ENCODE measurements at regions not wholly inside any gene's neighbourhood (a gene's known extent, or its start where the extent isn't known, plus 50 kb on each side); places are given as distances from the start of the nearest gene placed in this dataset.

DNA sequence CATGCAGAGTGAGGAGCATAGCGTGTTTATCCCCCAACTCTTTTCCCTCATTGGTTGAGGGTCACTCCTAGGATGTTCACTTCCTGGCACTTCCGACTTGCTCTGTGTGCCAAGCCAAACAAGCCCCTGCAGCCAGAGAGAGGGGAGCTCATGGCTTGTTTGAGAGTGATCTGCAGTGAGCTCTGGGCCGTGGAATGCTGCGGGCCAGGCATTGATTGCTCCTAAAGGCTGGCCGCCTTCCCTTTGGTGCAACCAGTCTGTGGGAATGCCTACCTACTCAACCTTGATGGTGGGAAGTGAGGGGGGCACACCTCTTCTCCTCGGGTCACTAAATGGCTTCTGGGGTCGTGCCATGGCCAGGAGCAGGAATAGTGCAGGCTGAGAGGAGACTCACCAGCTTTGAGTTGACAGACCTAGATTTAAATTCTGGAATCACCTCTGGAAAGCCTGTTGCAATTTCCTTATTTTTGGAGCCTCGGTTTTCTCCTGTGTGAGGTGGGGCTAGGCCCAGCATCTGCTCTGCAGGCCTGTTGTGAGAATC lies 152.0 kb upstream of the STX18 start:
- DNase-seq (ENCODE audit: low read depth in 3 of 3) = no peak

DNA sequence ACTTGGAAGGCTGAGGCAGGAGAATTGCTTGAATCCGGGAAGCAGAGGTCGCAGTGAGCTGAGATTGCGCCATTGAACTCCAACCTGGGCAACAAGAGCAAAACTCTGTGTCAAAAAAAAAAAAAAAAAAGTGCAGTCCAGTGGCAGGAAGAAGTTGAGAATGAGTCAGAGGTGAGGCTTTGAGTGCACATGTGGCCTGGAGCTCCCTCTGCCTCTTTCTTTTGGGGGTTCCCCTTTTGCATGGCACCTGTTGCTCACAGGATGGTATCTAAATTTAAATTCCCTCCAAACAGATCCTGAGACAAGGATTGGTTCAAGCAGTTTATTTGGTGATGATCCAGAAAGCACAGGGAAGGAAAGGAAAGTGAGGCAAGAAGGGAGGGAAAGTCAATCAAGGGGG lies 151.4 kb upstream of the STX18 start:
- DNase-seq (ENCODE audit: low read depth in 3 of 3) = no peak

DNA sequence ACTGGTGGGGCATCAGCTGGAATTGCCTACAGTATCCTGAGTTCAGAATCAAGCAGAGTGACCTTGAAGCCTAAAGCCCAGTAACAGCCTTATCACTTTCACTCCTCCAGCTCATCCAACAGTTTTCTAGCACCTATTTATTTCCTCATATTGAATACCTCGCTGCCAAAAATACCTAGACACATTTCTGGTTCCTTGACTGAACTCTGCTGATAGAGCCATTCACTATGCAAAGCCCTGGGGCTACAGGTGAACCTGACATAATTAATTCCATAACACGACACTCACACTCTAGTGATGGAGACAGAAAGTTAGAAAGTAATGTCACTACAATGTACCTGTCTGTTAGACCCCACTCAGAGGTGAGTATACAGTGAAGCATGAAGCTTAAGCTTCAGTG lies 149.0 kb upstream of the STX18 start:
- no peak for DNase-seq (ENCODE audit: low read depth in 3 of 3)

DNA sequence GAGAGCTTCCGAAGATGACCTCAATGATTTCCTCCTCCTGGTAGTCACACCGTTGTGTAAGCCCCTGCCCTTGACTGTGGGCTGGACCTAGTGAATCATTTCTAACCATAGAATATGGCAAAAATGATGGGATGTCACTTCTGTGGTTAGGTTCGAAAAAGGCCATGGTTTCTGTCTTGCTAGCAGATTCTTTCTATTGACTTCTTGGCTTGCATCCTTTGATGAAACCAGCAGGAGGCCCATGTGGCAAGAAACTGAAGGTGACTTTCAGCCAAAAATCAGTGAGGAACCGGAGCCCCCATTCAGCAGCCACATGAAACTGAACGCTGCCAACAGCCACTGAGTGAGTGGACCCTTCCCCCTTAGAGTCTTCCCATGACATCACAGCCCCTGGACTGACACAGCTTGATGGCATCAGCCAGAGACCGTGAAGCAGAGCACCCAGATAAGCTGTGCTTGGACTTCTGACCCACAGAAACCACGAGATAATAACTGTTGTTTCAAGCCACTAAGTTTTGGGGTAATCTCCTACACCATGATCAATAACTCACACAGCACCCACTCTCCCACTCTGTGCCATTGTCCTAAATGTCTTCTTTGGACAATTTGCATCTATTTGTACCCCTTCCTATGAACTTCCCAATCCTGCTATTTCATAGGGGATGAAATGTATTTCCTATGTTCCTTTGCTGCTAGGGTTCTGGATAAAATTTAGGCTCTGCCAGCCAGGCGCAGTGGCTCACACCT lies 148.0 kb upstream of the STX18 start:
- DNase-seq (ENCODE audit: low read depth in 3 of 3) = no peak

DNA sequence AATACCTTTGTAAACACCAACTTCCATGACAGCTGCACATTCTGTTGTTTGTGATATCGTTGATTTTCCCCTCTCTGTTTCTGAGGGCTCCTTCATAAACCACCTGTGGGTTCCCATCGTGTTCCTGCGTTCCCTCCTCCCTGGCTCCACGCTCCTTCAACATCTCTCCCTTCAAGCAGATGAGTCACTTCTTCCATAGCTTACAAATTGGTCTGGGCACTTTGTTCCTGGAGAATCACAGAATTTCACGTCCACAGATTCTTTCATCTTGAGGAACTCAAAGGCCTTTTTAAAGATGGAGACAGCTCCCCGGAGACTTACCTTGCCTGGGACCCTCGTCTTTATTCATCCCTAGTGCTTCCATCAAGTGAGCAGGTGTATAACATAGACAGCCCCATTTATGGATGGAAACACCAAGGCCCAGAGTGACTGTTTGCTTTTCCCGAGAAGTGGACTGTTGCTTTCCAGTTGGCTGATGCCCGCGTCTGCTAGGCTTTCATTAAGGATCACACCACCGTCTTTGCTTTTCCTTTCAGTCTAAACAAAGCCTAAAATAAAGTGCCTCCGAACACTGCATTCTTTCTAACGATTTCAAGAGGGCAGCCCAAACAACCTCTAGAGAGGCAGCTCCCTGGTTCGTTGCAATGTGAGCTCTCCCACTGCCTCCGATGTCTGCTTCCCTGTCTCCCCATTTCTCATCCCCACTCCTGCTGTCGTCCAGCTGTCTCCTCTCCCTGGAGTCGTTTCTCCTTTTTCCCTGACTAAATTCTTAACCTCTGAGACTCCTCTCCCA lies 146.3 kb upstream of the STX18 start:
- no peak for DNase-seq (ENCODE audit: low read depth in 3 of 3)

DNA sequence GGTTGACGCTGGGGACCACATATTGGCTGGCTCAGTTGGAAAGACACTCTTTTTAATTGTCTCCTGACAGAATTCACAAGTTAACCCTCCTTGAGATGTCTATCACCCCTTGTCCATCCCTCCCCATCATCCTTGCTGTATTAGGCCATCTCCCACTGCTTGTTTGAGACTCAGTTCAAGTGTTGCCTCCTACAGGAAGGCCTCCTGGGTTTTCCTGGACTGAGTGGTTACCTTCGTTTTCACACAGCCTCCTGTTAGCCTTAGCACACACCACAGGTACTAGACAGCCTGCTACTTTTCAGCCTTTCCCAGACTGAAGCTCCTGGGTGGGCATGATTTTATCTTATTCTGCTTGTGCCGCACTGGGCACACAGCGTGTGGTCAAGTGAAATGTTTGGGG lies 145.3 kb upstream of the STX18 start:
- DNase-seq (ENCODE audit: low read depth in 3 of 3) = no peak

DNA sequence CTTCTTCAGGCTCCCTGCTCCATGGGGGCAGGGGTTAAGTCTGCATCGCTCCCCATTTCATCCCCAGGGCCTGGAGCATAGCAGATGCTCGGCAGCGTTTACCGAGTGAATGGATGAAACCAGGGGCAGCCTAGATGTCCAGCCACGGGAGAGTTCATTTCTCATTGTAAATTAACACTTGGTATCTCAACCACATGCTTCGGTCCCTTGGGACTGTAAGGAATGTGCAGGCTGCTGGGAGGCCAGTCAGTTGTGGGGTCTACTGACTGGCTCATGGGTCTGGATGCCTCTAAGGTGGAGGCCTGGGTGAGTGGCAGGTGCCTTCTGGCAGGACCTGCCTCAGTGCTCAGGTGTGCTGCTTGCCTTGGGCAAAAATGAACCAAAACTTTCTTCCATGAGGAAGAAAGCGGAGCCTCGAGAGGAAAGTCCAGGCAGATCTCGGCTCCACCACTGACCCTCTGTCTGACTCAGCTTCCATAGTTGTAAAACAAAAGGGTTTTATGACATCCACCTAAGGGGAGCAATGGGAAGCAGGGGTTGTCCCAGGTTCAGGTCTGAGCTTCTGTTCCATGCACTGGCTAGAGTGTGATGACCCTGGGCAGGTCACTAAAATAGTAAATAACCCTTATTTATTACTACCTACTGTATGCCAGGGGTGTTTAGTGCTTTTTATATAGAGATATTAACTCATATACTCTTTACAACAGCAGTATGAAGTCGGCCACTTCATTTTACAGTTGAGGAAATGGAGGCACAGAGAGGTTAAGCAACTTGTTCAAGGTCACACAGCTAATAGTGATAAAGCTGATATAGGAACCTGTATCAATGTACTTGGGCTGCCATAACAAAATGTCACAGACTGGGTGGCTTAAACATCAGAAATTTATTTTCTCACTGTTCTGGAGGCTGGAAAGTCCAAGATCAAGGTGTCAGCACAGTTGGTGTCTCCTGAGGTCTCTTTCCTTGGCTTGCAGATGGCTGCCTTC lies 144.3 kb upstream of the STX18 start:
- no peak for DNase-seq (ENCODE audit: low read depth in 3 of 3)

DNA sequence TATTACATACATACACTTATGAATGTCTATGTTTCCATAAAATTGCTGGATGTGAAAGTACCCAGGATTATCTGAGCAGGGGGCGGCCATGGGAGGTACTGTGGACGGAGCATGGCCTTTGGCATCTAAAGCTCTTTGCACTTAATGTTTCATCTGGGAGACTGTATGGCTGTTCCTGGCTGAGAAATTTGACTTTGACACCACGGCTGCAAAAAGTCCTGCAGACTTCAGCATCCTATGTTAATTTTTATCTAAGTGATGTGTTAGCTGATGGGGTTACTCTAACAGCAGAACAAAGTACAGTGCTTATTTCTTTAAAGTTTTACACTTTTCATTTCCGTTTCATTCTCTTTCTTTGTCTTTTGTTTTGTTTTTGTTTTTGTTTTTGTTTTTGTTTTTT lies 139.8 kb upstream of the STX18 start:
- no peak for DNase-seq (ENCODE audit: low read depth in 3 of 3)

DNA sequence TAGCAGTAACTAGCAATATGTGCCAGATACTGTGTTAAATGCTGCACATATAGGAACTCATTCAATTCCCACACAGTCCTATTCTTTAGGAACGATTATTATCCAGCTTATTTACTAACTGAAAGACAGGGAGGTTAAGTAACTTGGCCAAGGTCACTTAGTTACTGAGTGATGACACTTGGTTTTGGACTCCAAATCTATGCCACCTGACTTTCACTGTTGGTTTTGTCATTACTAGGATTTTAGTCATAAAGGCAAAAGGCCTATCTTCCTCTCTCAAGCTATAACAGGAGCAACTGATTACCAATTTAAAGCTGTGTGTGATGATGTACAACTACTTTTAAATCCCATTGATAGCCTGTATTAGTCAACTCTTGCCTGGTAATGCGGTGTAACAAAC lies 138.9 kb upstream of the STX18 start:
- no peak for DNase-seq (ENCODE audit: low read depth in 3 of 3)

DNA sequence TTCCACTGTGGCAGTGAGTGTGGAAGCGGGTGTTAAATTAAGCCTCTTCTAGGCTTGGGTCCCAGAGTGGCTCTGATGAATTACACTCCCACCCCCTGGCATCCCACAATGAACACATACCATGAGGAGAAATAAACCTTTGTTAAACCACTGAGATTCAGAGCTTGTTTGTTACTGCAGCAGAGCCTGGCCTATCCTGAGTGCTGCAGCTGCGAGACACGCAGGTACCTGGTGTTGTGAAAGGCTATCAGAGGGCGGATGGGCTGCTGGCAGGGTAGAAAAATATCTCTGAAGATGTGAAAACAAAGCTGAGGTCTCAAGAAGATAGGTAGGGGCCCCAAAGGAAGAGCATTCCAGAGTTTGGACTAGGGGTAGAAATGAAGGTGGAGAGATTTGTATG lies 138.4 kb upstream of the STX18 start:
- no peak for DNase-seq (ENCODE audit: low read depth in 3 of 3)

DNA sequence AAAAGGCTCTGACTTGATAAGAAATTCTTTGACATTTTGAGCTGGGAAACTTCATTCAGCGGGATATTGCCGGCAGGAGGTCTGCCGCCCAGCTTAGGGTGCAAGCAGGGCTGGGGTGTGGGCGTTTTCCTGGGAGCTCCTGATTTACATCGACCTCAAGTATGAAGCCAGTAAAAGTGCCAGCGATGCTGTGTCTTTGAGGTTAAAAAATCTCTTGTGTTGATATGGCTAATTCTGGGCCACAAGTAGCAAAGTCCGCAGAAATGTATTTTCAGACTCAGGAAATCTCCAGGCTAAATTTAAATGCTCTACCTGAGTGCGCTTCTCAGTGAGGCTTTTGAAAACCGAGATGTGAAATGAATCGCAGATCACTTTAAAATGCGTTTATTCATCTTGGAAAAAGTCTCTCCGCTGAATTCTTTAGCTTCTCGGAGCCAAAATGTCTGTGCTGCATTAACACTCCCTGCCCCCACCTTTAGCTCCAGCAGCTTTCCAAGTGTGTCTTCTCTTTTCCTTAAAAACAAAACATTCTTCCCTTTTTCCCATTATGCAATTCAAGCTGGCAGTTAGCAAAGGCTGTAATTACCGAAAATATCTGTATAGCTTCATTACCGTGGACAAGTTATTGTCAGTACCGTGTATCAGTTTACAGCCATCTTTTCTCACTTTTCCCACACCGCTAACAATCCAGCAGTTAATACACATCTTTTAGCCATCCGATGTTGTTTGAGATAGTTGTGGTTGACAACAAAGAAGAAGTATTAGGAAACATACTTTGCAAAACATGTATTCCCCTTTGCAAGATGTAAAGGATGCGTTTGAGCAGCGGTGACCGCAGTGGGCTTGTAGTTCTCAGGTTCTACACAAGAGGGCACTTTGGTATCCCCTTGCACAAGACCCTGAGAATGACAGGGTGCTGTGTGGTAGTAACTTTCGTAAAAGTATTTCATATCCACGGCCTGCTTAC lies 136.0 kb upstream of the STX18 start:
- DNase-seq (ENCODE audit: low read depth in 3 of 3) = no peak

DNA sequence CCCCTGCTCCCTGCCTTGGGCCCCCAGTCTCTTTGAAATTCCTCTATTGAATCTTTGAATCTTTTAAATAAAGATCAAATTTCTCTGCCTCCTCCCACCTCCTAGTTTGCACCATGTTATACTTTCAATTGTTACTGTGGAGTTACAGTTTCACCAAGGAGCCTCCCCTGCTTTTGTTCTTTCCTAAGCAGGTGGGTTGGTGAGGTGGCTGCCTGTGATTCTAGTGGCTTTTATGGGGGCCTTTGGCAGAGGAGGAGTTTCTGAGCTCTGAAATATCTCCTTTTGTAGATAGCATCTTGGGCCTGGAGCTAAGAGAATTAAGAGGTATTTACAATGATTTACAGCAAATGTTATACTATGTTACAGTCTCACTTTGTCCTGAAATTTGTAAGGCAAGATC lies 133.8 kb upstream of the STX18 start:
- DNase-seq (ENCODE audit: low read depth in 3 of 3) = no peak

DNA sequence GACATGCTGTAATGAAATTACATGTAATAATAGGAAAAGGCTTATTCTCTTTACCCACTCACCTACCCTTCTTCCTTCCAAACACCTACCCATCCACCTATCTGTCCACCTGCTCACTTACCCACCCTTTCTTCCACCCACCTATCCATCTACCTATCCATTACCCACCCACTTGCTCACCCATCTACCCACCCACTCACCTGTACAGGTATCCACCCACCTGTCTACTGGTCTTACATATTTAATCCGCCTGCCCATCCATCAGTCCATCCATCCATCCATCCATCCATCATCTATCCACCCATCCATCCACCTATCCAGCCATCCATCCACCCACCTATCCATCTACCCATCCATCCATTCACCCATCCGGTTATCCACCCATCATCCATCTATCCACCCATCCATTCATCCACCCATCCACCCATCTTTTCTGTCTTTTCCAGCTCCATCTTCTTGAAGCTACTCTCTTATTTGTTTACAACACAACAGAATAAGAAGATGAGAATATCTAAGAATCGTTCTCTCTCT lies 133.3 kb upstream of the STX18 start:
- DNase-seq (ENCODE audit: low read depth in 3 of 3) = no peak

DNA sequence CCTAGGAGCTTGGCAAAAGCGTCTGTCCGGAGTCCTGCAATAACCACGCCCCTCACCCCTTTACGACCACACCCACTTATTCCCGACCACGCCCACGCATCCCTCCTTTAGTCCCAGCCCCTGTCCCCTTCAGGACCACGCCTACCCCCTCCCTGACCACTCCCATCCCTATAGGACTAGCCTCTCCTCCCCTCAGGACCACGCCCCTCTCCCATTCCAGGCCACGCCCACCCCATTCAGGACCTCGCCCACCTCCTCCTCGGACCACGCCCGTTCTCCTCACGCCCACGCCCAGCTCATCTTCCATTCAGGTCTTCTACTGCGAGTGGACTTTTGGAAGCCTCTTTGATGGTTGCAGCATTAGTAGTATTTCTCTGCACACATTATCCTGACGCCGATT lies 131.2 kb upstream of the STX18 start:
- DNase-seq (ENCODE audit: low read depth in 3 of 3) = no peak

DNA sequence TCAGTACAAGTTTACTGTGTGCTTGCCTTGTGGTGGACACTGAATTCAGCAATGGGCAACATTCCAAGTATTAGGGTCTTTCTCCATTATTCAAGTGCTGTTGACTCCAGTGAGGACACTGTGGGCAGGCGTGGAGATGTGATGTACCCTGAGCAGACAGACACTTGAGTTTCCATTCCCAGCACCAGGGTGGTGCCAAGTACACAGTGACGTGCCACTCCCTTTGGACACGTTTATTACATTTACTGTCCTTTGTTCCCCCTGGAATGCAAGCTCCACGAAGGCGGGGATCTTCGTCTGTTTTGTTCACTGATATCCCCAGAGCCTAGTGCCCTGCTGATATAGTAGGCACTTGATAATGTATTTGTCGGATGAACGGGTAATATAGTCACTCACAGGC lies 130.6 kb upstream of the STX18 start:
- no peak for DNase-seq (ENCODE audit: low read depth in 3 of 3)

DNA sequence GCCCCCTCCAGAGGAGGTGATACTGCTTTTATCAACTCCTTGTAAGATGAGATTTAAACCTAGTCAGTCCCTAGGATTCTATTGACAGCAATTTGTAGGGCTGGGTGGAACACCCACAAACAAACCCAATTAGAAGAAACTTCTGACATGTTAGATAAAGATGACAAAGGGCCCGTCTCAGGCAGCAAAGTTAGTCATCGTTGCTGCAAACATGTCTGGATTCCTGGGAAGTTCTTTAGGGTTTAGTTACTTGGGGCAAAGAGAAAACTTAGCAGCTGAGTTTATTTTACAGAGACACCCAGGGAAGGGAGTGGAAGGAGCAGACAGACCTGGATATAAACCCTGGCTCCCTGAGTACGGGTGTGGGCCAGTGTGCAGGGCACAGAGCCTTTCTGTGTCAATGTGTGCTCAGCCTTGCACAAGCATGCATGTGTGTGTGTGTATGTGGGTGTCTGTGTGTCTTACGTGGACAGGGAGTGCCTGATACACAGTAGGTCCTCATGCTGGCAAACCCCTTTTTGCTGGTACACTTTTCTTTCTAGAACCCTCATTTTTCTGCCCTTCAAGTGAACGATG lies 130.0 kb upstream of the STX18 start:
- no peak for DNase-seq (ENCODE audit: low read depth in 3 of 3)

DNA sequence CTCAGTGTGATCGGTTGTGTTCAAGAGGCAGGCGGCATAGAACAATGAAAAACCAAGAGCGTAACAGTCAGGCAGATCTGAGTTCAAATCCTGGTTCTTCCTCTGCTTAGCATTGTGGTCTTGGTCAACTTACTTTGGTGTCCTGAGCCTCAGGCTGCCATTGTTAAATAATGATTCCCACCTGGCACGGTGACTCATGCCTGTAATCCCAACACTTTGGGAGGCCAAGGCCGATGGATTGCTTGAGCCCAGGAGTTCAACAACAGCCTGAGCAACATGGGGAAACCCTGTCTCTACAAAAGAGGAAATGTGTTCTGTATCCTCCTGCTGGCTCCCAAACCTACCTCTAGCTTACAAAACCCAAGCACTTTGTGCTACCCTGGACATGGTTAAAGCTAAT lies 129.0 kb upstream of the STX18 start:
- DNase-seq (ENCODE audit: low read depth in 3 of 3) = no peak

DNA sequence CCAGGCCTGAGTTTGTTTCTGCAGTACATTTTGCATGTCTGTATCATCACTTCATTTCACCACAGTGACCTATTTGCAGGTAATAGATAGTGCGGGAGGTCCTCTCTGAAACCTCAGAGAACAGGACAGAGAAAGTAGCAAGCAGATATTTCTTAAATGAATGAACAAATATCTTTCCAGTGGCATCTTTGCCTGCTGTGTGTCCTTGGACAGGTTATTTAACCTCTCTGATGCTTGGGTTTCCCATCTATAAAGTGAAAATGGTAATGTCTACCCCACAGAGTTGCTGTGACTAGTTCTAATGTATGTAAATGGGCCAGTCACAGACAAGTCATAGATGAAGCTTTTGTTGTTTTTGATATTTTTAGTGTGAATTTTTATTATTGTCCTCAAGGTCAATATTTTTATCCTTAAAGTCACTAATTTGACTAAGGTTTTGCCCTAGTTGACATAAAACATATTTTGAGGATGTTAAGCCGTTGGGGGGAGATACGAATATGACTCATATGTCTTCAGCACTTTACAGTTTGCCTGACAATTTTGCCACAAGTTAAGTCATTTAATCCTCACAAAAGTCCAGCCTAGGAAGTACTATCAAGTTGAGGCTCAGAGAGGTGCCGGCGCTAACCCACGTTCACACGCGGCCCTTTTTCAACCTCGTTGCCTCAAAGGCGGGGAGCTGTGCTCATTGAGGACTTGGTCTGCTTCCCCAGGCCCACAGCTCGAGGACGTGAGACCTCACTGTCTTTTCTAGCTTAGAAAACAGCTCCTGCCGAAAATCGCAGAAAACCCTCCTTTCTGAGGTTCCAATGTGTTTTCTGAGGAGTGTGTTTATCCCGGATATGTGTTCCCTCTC lies 126.7 kb upstream of the STX18 start:
- DNase-seq (ENCODE audit: low read depth in 3 of 3) = no peak

DNA sequence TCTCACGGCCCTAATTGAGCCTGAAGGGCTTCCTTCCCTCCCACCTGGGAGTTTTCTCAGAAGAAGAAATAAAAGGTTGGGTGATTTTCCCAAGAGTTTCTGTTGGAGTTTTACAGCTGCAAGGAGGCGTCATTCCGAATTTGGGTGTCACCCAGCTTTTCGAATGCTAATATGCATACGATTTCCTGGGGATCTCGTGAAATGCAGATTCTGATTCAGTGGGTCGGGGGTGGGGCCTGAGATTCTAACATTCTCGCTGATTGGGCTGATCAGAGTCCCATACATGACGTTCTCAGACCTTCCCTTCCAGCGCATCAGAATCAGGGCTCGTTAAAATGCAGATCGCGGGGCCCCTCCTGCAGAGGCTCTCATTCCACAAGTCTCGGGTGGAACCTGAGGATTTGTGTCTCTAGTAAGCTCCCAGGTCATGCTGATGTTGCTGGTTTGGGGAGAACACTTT lies 125.8 kb upstream of the STX18 start:
- no peak for DNase-seq (ENCODE audit: low read depth in 3 of 3)
